GM20000 (cell line): ENCODE measurements at regions not wholly inside any gene's neighbourhood (a gene's known extent, or its start where the extent isn't known, plus 50 kb on each side); places are given as distances from the start of the nearest gene placed in this dataset.

Source experiments
- DNase-seq: peaks from one replicate; pipeline ENCODE4 v3.0.0; 2012; ENCODE audit warnings: low spot score
- TF ChIP-seq, protein P1 (sequence below): IDR thresholded peaks from 2 replicates; pipeline ENCODE4 v1.5.1; 2012; ENCODE audit warnings: mild to moderate bottlenecking, control low read depth; ENCODE audit errors: extremely low read depth, missing control alignments

DNA sequence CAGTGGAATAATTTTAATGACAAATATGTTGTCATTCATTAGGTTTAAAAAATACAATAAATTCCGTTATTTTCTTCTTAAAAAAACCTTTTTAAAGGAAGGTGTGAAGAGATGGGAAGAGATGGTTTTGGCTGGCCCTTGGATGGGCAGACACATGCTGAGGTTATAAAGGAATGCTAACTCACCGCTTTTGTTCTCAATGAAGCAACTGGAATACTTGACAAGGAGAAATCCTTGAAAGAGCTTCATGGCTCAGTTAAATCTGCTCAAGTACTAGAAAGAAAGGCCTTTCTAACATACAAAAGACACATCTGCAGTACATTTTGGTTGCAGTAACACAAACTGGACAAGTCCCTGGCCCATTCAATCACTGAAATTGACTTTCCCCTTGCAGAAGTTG is 158.3 kb upstream of the KCNJ16 start:
- TF ChIP-seq, protein P1, sequence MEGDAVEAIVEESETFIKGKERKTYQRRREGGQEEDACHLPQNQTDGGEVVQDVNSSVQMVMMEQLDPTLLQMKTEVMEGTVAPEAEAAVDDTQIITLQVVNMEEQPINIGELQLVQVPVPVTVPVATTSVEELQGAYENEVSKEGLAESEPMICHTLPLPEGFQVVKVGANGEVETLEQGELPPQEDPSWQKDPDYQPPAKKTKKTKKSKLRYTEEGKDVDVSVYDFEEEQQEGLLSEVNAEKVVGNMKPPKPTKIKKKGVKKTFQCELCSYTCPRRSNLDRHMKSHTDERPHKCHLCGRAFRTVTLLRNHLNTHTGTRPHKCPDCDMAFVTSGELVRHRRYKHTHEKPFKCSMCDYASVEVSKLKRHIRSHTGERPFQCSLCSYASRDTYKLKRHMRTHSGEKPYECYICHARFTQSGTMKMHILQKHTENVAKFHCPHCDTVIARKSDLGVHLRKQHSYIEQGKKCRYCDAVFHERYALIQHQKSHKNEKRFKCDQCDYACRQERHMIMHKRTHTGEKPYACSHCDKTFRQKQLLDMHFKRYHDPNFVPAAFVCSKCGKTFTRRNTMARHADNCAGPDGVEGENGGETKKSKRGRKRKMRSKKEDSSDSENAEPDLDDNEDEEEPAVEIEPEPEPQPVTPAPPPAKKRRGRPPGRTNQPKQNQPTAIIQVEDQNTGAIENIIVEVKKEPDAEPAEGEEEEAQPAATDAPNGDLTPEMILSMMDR: no peak
- no peak for DNase-seq

DNA sequence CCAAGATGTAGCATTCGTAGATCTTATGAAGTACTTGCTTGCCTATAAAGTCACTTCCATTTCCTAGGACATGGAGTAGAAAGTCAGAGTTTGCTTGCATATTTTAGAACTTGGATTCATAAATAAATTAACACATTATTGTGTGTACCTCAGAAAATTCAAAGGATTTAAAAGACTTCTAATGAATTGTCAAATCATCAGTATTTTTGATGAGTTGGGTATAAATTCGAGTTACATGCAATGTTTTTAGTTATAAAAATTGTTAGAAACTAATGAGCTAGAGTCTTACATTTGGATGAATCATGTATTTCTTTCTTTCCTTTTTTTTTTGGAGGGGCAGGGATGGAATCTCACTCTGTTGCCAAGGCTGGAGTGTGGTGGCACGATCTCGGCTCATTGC is 156.9 kb upstream of the KCNJ16 start:
- TF ChIP-seq, protein P1: no peak

DNA sequence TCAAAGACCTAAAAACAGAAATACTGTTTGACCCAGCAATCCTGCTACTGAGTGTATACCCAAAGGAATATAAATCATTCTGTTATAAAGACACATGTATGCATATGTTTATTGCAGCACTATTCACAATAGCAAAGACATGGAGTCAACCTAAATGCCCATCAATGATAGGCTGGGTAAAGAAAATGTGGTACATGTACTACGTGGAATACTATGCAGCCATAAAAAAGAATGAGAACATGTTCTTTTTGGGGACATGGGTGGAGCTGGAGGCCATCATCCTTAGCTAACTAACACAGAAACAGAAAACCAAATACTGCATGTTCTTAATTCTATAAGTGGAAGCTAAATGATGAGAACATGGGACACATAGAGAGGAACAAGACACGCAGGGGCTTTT is 155.2 kb upstream of the KCNJ16 start:
- TF ChIP-seq, protein P1: no peak
- DNase-seq: no peak

More for the DNA sequence above, 156.9 kb upstream of the KCNJ16 start:
- no peak for DNase-seq

DNA sequence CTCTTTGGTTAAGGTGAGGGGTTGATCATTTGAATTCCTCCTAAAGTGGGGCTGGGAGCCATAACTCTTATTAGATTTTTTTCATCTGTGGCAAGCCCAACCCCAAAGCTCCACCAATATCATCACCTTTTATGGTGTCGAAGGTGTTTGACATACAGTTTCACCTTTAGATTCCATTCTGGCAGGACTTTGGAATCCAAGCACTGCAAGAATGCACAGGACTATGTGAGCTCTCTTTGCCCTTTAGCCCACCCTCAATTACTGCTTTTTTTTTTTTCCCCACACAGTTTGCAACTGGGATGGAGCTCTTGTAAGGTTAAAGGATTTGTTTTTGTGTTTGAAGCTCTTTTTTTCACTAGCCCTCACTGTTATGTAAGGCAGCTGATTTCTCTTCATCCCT is 154.0 kb upstream of the KCNJ16 start:
- TF ChIP-seq, protein P1: no peak
- DNase-seq: no peak

DNA sequence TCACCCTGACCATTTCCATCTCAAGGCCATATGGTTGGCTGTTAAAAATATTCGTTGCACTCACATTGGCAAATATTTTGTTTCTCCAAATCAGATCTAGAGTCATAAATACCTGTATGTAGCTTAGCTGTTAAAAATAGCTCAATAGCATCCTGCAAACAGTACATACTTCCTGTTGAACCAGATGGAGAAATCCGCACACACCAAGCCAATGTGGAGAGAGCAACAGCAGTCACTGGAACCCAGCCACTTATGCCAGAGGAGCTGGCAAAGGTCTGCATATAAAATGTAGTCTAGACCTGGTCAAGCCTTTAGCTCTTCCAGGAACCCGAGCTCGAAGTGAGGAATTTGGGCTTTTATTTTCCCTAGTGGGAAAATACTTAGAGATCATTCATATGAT is 146.4 kb upstream of the KCNJ16 start:
- DNase-seq: no peak

DNA sequence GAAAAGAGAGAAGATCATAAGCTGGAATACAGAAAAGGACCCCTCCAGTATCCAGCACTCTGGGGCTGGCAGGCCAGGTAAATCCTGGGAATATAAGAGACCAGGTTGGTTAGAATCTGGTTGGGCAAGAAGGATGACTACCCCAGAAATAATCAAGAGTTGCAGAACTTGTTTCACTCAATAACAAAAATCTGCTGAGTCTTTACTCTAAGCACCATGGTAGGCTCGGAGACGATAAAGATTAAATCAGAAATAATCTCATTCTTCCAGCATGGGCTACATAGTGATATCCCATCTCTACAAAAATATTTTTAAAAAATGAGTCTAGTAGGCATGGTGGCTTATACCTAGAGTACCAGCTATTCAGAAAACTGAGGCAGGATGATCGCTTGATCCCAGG is 138.0 kb upstream of the KCNJ16 start:
- no peak for DNase-seq
- TF ChIP-seq, protein P1: no peak

More for the DNA sequence above, 146.4 kb upstream of the KCNJ16 start:
- TF ChIP-seq, protein P1: no peak

DNA sequence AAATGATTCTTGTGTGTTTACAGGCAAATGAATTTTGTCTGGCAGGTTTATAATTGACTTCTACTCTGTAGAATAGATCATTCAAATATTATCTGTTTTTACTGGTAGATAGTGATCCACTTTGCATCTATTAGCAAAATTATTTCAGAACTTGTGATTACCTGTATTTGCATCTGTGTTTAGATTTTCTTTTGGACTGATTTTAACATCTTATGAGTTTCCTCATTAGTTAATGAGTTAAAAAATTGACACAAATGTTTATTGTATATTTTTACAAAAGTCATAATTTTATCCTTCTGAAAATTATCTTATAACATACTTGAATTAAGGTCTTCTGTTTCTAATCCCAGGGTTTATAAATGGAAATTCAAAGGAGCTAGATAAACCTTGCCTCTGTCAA is 132.0 kb upstream of the KCNJ16 start:
- no peak for DNase-seq

More for the DNA sequence above, 132.0 kb upstream of the KCNJ16 start:
- TF ChIP-seq, protein P1: no peak
